CD4-positive, alpha-beta T cell treated with Interleukin-15 for 4 hours (primary cell): ENCODE measurements at regions not wholly inside any gene's neighbourhood (a gene's known extent, or its start where the extent isn't known, plus 50 kb on each side); places are given as distances from the start of the nearest gene placed in this dataset.
"Not testable (repeated sequence)": the region's sequence is repeated elsewhere in the genome, so short reads cannot be mapped to it uniquely, and the experiment has no call there.

Experiments used
- DNase-seq: peaks from one replicate; pipeline ENCODE4 v3.0.0-alpha.2; 2020; ENCODE audit warnings: low spot score

GRCh38 chr2:57597940-57598339 is 448.7 kb upstream of the VRK2 start:
- no peak for DNase-seq

- no peak for DNase-seq
These were observed 448.1 kb upstream of the VRK2 start for GRCh38 chr2:57598551-57598950.

GRCh38 chr2:57602733-57603132 is 443.9 kb upstream of the VRK2 start:
- DNase-seq, result no peak

- DNase-seq, result no peak
These were observed 431.6 kb upstream of the VRK2 start for GRCh38 chr2:57614988-57615387.

- no peak for DNase-seq
These were observed 430.6 kb upstream of the VRK2 start for GRCh38 chr2:57615855-57616556.

- DNase-seq, result no peak
These were observed 429.3 kb upstream of the VRK2 start for GRCh38 chr2:57617318-57617717.

GRCh38 chr2:57621122-57621663 is 425.4 kb upstream of the VRK2 start:
- DNase-seq, result no peak

GRCh38 chr2:57622009-57622408 is 424.6 kb upstream of the VRK2 start:
- DNase-seq, result no peak

- no peak for DNase-seq
These were observed 390.4 kb upstream of the VRK2 start for GRCh38 chr2:57656198-57656597.

- no peak for DNase-seq
These were observed 377.0 kb upstream of the VRK2 start for GRCh38 chr2:57669570-57669969.

GRCh38 chr2:57674025-57674424 is 372.6 kb upstream of the VRK2 start:
- DNase-seq, result no peak

GRCh38 chr2:57674743-57675142 is 371.9 kb upstream of the VRK2 start:
- no peak for DNase-seq

- no peak for DNase-seq
These were observed 369.3 kb upstream of the VRK2 start for GRCh38 chr2:57677296-57677695.

- no peak for DNase-seq
These were observed 365.0 kb upstream of the VRK2 start for GRCh38 chr2:57681650-57682049.

- DNase-seq, result no peak
These were observed 361.6 kb upstream of the VRK2 start for GRCh38 chr2:57685032-57685431.

GRCh38 chr2:57692395-57692794 is 354.2 kb upstream of the VRK2 start:
- DNase-seq, result no peak

- DNase-seq, result no peak
These were observed 353.4 kb upstream of the VRK2 start for GRCh38 chr2:57693177-57693576.

- no peak for DNase-seq
These were observed 352.6 kb upstream of the VRK2 start for GRCh38 chr2:57693965-57694364.

- DNase-seq, result no peak
These were observed 350.6 kb upstream of the VRK2 start for GRCh38 chr2:57696016-57696415.

GRCh38 chr2:57698392-57698791 is 348.2 kb upstream of the VRK2 start:
- DNase-seq, result no peak

GRCh38 chr2:57698935-57699449 is 347.6 kb upstream of the VRK2 start:
- DNase-seq, result no peak

- DNase-seq, result no peak
These were observed 345.2 kb upstream of the VRK2 start for GRCh38 chr2:57701391-57701791.

- no peak for DNase-seq
These were observed 343.2 kb upstream of the VRK2 start for GRCh38 chr2:57703407-57703806.

- not testable (repeated sequence) for DNase-seq
These were observed 338.8 kb upstream of the VRK2 start for GRCh38 chr2:57707794-57708193.
